Thyroid gland (tissue), 4 donors: ENCODE measurements at regions not wholly inside any gene's neighbourhood (a gene's known extent, or its start where the extent isn't known, plus 50 kb on each side); places are given as distances from the start of the nearest gene placed in this dataset.

Source experiments
- DNase-seq, 2 donors: peaks; one replicate each; pipeline ENCODE4 v3.0.0-alpha.2; 2019
- H3K27ac ChIP-seq, 3 donors: fragments of 200-600 bp; sonication (generic); 1 replicate in 2 of 3; 2 replicates in 1 of 3; pipeline ENCODE4 v1.5.1; 2016 to 2019; ENCODE audit warnings: mild to moderate bottlenecking in 1 of 3, moderate library complexity in 1 of 3
- H3K27me3 ChIP-seq: fragments of 200-600 bp; sonication (generic); one replicate; pipeline ENCODE4 v1.5.1; 2019
- H3K36me3 ChIP-seq, 2 donors: fragments of 200-600 bp; sonication (generic); one replicate each; pipeline ENCODE4 v1.5.1; 2016 to 2019
- H3K4me1 ChIP-seq, 2 donors: fragments of 200-600 bp; sonication (generic); one replicate each; pipeline ENCODE4 v1.5.1; 2017 to 2019
- H3K4me3 ChIP-seq, 3 donors: fragments of 200-600 bp; sonication (generic); replicated peaks in 1 of 3; 1 replicate in 2 of 3; 2 replicates in 1 of 3; pipeline ENCODE4 v1.5.1; 2016; ENCODE audit warnings: mild to moderate bottlenecking in 1 of 3
- H3K9me3 ChIP-seq: fragments of 200-600 bp; sonication (generic); one replicate; pipeline ENCODE4 v1.5.1; 2017
- CTCF ChIP-seq, 6 experiments: fragments of 200-600 bp in 3 of 6; fragments of 450-650 bp in 3 of 6; sonication (generic) in 3 of 6; IDR thresholded peaks; one replicate each; pipeline ENCODE4 v1.5.1; 2016 to 2019; ENCODE audit warnings: antibody characterized with exemption in 6 of 6, mild to moderate bottlenecking in 2 of 6, inconsistent platforms in 1 of 6, moderate library complexity in 1 of 6
- POLR2A ChIP-seq, 2 donors: fragments of 450-650 bp; IDR thresholded peaks; one replicate each; pipeline ENCODE4 v1.6.1; 2017; ENCODE audit warnings: antibody characterized with exemption in 2 of 2, mild to moderate bottlenecking in 2 of 2, moderate library complexity in 1 of 2
- WGBS, 2 donors: methylation state at CpG; one replicate each; pipeline ENCODE4 v1.1.5; 2017; 5-methylcytosine and 5-hydroxymethylcytosine counted together
- intact Hi-C: fragments of 100-400 bp; cut with DNase I; formaldehyde crosslinking; loops from one replicate; pipeline ENCODE4 v1.15.1; 2023

DNA sequence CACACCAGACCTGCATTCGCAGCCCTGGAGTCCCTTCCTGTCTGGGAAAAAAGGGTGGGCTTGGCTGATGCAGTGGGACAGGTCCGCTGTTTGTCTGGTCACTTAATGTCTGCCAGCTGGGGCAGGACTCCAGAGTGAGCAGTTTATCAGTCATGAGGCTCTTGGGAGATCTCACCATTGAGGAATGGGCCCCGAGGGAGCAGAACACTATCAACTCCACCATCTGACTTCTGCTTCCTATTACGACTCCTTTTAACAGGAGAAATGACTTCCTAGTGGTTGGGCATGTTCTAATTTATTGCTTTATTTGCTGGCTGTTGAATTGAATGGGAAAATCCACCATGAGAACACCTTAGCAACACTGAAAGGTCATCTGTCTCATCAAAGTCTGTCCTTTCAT is 182.5 kb upstream of the RASSF8 start:
- no peak for TF ChIP-seq CTCF (IDR thresholded peaks at IDR 0.05)
- TF ChIP-seq POLR2A (IDR thresholded peaks at IDR 0.05) = no peak
- Histone ChIP-seq H3K4me3 (no peak overlapping the region), H3K27me3 (no peaks in the 10 kb centered on the region), H3K4me1 (no peaks in the 10 kb centered on the region), H3K9me3 (no peaks in the 10 kb centered on the region), H3K36me3 (no peaks in the 10 kb centered on the region), H3K27ac (no peak overlapping the region)
- intact Hi-C loops = no loop called here
- WGBS, 2 donors = 58 to 66% methylated on average over 4 of the region's 4 CpGs
- no peak for DNase-seq

DNA sequence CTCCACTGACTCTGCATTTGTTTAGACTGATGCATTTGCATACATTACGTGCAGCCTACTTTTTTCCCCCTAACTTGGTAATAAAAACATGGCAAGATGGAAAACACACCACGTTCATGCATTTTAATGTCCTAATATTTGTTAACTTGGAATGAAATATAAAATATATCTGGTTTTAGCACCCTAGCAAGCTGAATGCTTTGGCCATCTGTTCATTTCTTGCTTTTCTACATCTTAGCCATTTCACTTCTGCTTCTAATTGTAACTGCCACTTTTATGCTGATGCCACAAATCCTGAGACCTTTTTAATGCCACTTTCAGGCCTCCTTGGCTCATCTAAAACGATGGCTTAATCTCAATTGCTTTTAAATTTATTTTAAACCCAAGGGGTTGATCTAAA is 177.7 kb upstream of the RASSF8 start:
- no peaks in the 10 kb centered on the region for H3K4me1 ChIP-seq
- no peak for DNase-seq
- H3K9me3 ChIP-seq = no peaks in the 10 kb centered on the region
- H3K36me3 ChIP-seq = no peaks in the 10 kb centered on the region
- H3K27me3 ChIP-seq = no peaks in the 10 kb centered on the region
- TF ChIP-seq POLR2A (IDR thresholded peaks at IDR 0.05) (no peak), CTCF (IDR thresholded peaks at IDR 0.05) (no peak)
- no peak overlapping the region for H3K27ac ChIP-seq
- no peak overlapping the region for H3K4me3 ChIP-seq
- whole genome bisulfite sequencing, 2 donors = 82 to 83% methylated on average over 3 of the region's 3 CpGs
- intact Hi-C loops = no loop called here

DNA sequence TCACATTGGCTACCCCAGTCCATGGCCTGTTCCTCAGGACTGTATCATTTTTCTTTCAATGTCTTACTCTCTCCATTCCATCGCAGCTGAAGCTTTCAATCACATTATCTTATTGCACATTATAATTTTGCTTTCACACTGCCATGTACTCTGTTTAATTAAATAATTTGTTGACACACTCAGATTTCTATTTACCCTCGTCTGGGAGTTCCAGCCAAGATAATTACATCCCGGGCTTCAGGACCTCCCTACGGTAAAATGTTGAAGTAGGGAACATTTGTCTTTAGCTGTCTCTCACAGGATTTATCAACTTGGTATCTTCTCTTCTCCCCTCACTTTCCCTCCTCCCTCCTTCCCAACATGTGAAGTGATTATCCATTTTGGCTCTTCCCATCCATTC is 177.2 kb upstream of the RASSF8 start:
- Histone ChIP-seq H3K36me3 (no peaks in the 10 kb centered on the region), H3K4me1 (no peaks in the 10 kb centered on the region), H3K9me3 (no peaks in the 10 kb centered on the region), H3K27ac (no peak overlapping the region), H3K4me3 (no peak overlapping the region), H3K27me3 (no peaks in the 10 kb centered on the region)
- TF ChIP-seq CTCF (IDR thresholded peaks at IDR 0.05) = no peak
- no peak for TF ChIP-seq POLR2A (IDR thresholded peaks at IDR 0.05)
- no peak for DNase-seq
- WGBS, 2 donors = 72 to 76% methylated on average over 4 of the region's 4 CpGs
- intact Hi-C loops = no loop called here

GRCh38 chr12:25783566-25783965 is 174.9 kb upstream of the RASSF8 start:
- H3K4me1 ChIP-seq = no peaks in the 10 kb centered on the region
- intact Hi-C loops = no loop called here
- H3K9me3 ChIP-seq = no peaks in the 10 kb centered on the region
- no peaks in the 10 kb centered on the region for H3K36me3 ChIP-seq
- H3K27me3 ChIP-seq = no peaks in the 10 kb centered on the region
- TF ChIP-seq CTCF (IDR thresholded peaks at IDR 0.05) (no peak), POLR2A (IDR thresholded peaks at IDR 0.05) (no peak)
- no peak for DNase-seq
- no peak overlapping the region for H3K4me3 ChIP-seq
- no peak overlapping the region for H3K27ac ChIP-seq
- 88 to 91% methylated on average over 5 of the region's 5 CpGs for WGBS, 2 donors

DNA sequence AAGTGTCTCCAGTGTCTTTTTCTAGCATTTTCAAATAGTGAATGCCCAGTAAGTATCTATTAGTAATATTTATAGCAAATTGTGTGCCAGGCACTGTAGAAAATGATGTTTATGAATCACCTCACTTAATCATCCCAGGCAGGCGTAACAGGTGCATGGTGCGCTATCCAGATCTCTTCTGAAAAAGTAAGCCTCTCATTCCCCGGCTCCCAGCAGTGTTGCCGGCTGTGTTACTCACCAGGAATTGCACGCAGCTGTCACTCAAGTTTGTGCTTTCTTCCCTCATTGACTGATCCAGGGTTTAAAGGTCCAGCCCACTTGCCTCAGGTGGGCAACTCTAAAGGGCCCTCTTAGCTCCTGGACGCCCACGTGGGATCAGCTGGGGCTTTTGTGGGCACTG is 173.8 kb upstream of the RASSF8 start:
- Histone ChIP-seq H3K9me3 (no peaks in the 10 kb centered on the region), H3K4me3 (no peak overlapping the region), H3K27me3 (no peaks in the 10 kb centered on the region), H3K36me3 (no peaks in the 10 kb centered on the region), H3K27ac (no peak overlapping the region), H3K4me1 (no peaks in the 10 kb centered on the region)
- DNase-seq = no peak
- WGBS, 2 donors = 71 to 88% methylated on average over 7 of the region's 7 CpGs
- intact Hi-C loops = no loop called here
- TF ChIP-seq POLR2A (IDR thresholded peaks at IDR 0.05) = no peak
- no peak for TF ChIP-seq CTCF (IDR thresholded peaks at IDR 0.05)
